Caco-2 (cell line): ENCODE measurements at regions not wholly inside any gene's neighbourhood (a gene's known extent, or its start where the extent isn't known, plus 50 kb on each side); places are given as distances from the start of the nearest gene placed in this dataset.
"Not testable (repeated sequence)": the region's sequence is repeated elsewhere in the genome, so short reads cannot be mapped to it uniquely, and the experiment has no call there.

ENCODE experiments used
- BruUV-seq: library from RNA; stranded (reverse); fragments of 400-500 nt; replicated peaks from 2 replicates; lab custom pipeline; 2021; lab: Mats Ljungman, UMichigan
- CTCF ChIA-PET: fragments of 300-600 bp; sonication (Branson Sonifier 250); formaldehyde crosslinking; loops from one replicate; lab custom pipeline; 2022; ENCODE audit warnings: antibody characterized with exemption; lab: Charles Lee
- POLR2A ChIA-PET: fragments of 300-600 bp; sonication (Branson Sonifier 250); formaldehyde crosslinking; loops from one replicate; lab custom pipeline; 2022; ENCODE audit warnings: antibody characterized with exemption; lab: Charles Lee
- DNase-seq, 2 experiments: peaks; one replicate each; pipeline versions ENCODE4 v3.0.0 to v3.0.0-alpha.2; 2020 to 2022
- H3K27me3 ChIP-seq: replicated peaks from 2 replicates; pipeline ENCODE4 v1.6.0; 2011; ENCODE audit warnings: low read length; ENCODE audit not compliant: control insufficient read depth, insufficient read depth
- H3K36me3 ChIP-seq: 2 replicates; pipeline ENCODE4 v1.5.1; 2011; ENCODE audit warnings: low read length; ENCODE audit not compliant: control insufficient read depth, insufficient read depth
- H3K4me1 ChIP-seq: fragments of 250-450 bp; sonication (Bioruptor Pico); 2 replicates; pipeline ENCODE4 v1.5.1; 2020; ENCODE audit warnings: mild to moderate bottlenecking
- H3K4me3 ChIP-seq: 2 replicates; pipeline ENCODE4 v1.5.1; 2011; ENCODE audit warnings: low read depth, mild to moderate bottlenecking, control low read depth, low read length
- H3K9me3 ChIP-seq: fragments of 250-450 bp; sonication (Bioruptor Pico); 2 replicates; pipeline ENCODE4 v1.5.1; 2020; ENCODE audit warnings: mild to moderate bottlenecking, moderate library complexity
- H3K27ac Mint-ChIP-seq: one replicate; pipeline ENCODE4 v1.8.0; 2022; ENCODE audit warnings: mixed read lengths; ENCODE audit not compliant: unreplicated experiment
- H3K27me3 Mint-ChIP-seq: one replicate; pipeline ENCODE4 v1.8.0; 2022; ENCODE audit warnings: mixed read lengths; ENCODE audit not compliant: insufficient read depth, unreplicated experiment
- H3K36me3 Mint-ChIP-seq: one replicate; pipeline ENCODE4 v1.8.0; 2022; ENCODE audit warnings: mild to moderate bottlenecking, mixed read lengths; ENCODE audit not compliant: insufficient read depth, unreplicated experiment
- H3K4me1 Mint-ChIP-seq: one replicate; pipeline ENCODE4 v1.8.0; 2022; ENCODE audit warnings: low read depth, mixed read lengths; ENCODE audit not compliant: unreplicated experiment
- H3K4me3 Mint-ChIP-seq: one replicate; pipeline ENCODE4 v1.8.0; 2022; ENCODE audit warnings: mild to moderate bottlenecking, moderate library complexity, mixed read lengths; ENCODE audit not compliant: unreplicated experiment
- H3K9me3 Mint-ChIP-seq: one replicate; pipeline ENCODE4 v1.8.0; 2022; ENCODE audit warnings: mixed read lengths; ENCODE audit not compliant: unreplicated experiment
- intact Hi-C: fragments of 100-400 bp; cut with micrococcal nuclease; formaldehyde crosslinking; loops from one replicate; pipeline ENCODE4 v1.10.0; 2022; ENCODE audit not compliant: unreplicated experiment
- TF ChIP-seq, protein P1 (sequence below), 2 experiments: fragments of 200-600 bp in 1 of 2; IDR thresholded peaks; 1 replicate in 1 of 2; 2 replicates in 1 of 2; pipeline versions ENCODE4 v1.5.1 to v1.8.0; 2011 to 2022; ENCODE audit warnings: antibody characterized with exemption in 1 of 2, control low read depth in 1 of 2, inconsistent platforms in 1 of 2, low read depth in 1 of 2, low read length in 1 of 2, mild to moderate bottlenecking in 1 of 2, moderate library complexity in 1 of 2; ENCODE audit not compliant: insufficient read depth in 1 of 2, severe bottlenecking in 1 of 2, unreplicated experiment in 1 of 2

DNA sequence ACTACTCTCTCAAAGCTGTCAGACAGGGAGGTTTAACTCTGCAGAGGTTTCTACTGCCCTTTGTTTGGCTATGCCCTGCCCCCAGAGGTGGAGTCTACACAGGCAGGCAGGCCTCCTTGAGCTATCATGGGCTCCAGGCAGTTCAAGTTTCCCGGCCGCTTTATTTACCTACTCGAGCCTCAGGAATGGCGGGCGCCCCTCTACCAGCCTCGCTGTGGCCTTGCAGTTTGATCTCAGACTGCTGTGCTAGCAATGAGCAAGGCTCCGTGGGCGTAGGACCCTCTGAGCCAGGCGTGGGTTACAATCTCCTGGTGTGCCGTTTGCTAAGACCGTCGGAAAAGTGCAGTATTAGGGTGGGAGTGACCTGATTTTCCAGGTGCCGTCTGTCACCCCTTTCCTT is 124.3 kb downstream of the PTCHD1 start:
- intact Hi-C loops, H3K36me3 Mint-ChIP-seq, POLR2A ChIA-PET, H3K27me3 ChIP-seq, H3K4me1 ChIP-seq, H3K9me3 ChIP-seq, H3K9me3 Mint-ChIP-seq, H3K4me3 ChIP-seq, H3K27me3 Mint-ChIP-seq, H3K4me3 Mint-ChIP-seq, BruUV-seq, H3K27ac Mint-ChIP-seq, DNase-seq, H3K4me1 Mint-ChIP-seq, CTCF ChIA-PET, H3K36me3 ChIP-seq: not testable (repeated sequence)

DNA sequence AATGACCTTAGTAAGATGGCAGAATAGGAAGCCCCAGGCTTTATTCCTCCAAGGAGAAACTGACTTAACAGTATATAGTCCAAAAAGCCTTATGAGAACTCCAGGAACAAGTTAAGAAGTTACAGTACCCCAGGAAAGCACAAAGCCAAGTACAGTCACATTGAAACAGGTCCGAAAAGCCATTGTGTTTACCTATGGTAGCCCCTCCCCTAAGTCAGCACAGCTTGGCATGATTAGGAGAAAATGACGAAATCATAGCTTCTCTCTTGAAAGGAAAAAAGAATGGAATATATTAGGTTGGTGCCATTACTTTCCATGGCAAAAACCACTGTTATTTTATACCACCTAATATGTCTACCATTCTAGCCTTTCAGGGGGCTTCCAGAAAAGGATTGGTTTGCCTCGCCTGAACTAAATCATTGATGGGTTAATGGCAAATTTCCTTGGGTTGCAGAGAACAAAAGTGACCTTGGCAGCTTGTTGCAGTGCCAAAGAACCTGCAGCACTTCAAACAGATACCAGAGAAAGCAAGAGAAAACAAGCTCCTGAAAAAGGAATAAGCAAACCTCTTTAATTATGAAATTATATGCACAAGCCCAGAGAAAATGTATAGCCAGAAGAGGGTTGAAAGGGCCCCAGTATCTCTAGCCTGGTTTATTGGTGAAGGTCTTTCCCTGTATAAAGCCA is 130.6 kb downstream of the PTCHD1 start:
- H3K4me3 ChIP-seq: no peak overlapping the region
- TF ChIP-seq, protein P1, sequence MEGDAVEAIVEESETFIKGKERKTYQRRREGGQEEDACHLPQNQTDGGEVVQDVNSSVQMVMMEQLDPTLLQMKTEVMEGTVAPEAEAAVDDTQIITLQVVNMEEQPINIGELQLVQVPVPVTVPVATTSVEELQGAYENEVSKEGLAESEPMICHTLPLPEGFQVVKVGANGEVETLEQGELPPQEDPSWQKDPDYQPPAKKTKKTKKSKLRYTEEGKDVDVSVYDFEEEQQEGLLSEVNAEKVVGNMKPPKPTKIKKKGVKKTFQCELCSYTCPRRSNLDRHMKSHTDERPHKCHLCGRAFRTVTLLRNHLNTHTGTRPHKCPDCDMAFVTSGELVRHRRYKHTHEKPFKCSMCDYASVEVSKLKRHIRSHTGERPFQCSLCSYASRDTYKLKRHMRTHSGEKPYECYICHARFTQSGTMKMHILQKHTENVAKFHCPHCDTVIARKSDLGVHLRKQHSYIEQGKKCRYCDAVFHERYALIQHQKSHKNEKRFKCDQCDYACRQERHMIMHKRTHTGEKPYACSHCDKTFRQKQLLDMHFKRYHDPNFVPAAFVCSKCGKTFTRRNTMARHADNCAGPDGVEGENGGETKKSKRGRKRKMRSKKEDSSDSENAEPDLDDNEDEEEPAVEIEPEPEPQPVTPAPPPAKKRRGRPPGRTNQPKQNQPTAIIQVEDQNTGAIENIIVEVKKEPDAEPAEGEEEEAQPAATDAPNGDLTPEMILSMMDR (IDR thresholded peaks at IDR 0.05; ENCODE audit: insufficient read depth in 1 of 2, low read depth in 1 of 2, low read length in 1 of 2, severe bottlenecking in 1 of 2, unreplicated experiment in 1 of 2): no peak
- no peaks in the 10 kb centered on the region for H3K4me1 ChIP-seq
- peaks cover 16% of the 10 kb centered on the region for H3K9me3 Mint-ChIP-seq
- ChIA-PET POLR2A (no interaction called here), CTCF (no interaction called here)
- no peaks in the 10 kb centered on the region for H3K27me3 Mint-ChIP-seq
- no peaks in the 10 kb centered on the region for H3K27me3 ChIP-seq
- no peak for DNase-seq
- no peak overlapping the region for H3K4me3 Mint-ChIP-seq
- H3K36me3 Mint-ChIP-seq: no peaks in the 10 kb centered on the region
- H3K9me3 ChIP-seq: no peaks in the 10 kb centered on the region
- no peaks in the 10 kb centered on the region for H3K4me1 Mint-ChIP-seq
- BruUV-seq: no TSS peak
- intact Hi-C loops: no loop called here
- no peak overlapping the region for H3K27ac Mint-ChIP-seq
- H3K36me3 ChIP-seq: no peaks in the 10 kb centered on the region

DNA sequence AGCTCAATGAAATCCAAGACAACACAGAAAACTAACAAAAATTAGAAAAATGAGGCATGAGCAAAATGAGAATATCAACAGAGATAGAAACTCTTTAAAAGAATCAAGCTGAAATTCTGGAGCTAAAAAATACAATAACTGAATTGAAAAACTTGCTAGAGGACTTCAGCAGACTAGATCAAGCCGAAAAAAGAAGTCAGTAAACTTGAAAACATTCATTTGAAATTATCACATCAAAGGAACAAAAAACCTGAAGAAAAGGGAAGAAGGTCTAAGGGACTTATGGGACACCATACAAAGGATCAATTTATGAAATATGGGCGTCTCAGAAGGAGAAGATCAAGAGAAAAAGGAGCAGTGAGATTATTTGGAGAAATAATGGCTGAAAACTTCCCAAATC is 131.3 kb downstream of the PTCHD1 start:
- Mint-ChIP-seq H3K36me3 (no peaks in the 10 kb centered on the region), H3K27ac (no peak overlapping the region), H3K4me3 (no peak overlapping the region), H3K9me3 (peaks cover 16% of the 10 kb centered on the region), H3K4me1 (no peaks in the 10 kb centered on the region), H3K27me3 (no peaks in the 10 kb centered on the region)
- Histone ChIP-seq H3K9me3 (no peaks in the 10 kb centered on the region), H3K36me3 (no peaks in the 10 kb centered on the region), H3K4me3 (no peak overlapping the region), H3K27me3 (no peaks in the 10 kb centered on the region), H3K4me1 (no peaks in the 10 kb centered on the region)
- DNase-seq: no peak
- no TSS peak for BruUV-seq
- intact Hi-C loops: no loop called here
- TF ChIP-seq, protein P1 (IDR thresholded peaks at IDR 0.05; ENCODE audit: insufficient read depth in 1 of 2, low read depth in 1 of 2, low read length in 1 of 2, severe bottlenecking in 1 of 2, unreplicated experiment in 1 of 2): no peak
- ChIA-PET CTCF (no interaction called here), POLR2A (no interaction called here)
